ENCODE measurements at regions not wholly inside any gene's neighbourhood (a gene's known extent, or its start where the extent isn't known, plus 50 kb on each side); places are given as distances from the start of the nearest gene placed in this dataset.
"Not testable (repeated sequence)": the region's sequence is repeated elsewhere in the genome, so short reads cannot be mapped to it uniquely, and the experiment has no call there.

- DNase-seq: no peak
Observed at GRCh38 chr3:26967501-26967900, 344.9 kb downstream of the LRRC3B start.

- DNase-seq: no peak
Observed at GRCh38 chr3:26984416-26985390, 362.1 kb downstream of the LRRC3B start.

GRCh38 chr3:26989037-26989436 lies 366.5 kb downstream of the LRRC3B start:
- DNase-seq: no peak

- no peak for DNase-seq
Observed at GRCh38 chr3:26997226-26997625, 372.0 kb downstream of the NEK10 start.

- DNase-seq: no peak
Observed at GRCh38 chr3:27010834-27011233, 358.3 kb downstream of the NEK10 start.

GRCh38 chr3:27022096-27022761 lies 347.0 kb downstream of the NEK10 start:
- no peak for DNase-seq

- no peak for DNase-seq
Observed at GRCh38 chr3:27024493-27024892, 344.7 kb downstream of the NEK10 start.

- DNase-seq: no peak
Observed at GRCh38 chr3:27025718-27026117, 343.5 kb downstream of the NEK10 start.

GRCh38 chr3:27031476-27031875 lies 337.7 kb downstream of the NEK10 start:
- peak; percentile 8 for DNase-seq

- no peak for DNase-seq
Observed at GRCh38 chr3:27034255-27034654, 334.9 kb downstream of the NEK10 start.

GRCh38 chr3:27040674-27041073 lies 328.5 kb downstream of the NEK10 start:
- DNase-seq: no peak

GRCh38 chr3:27042541-27042940 lies 326.6 kb downstream of the NEK10 start:
- not testable (repeated sequence) for DNase-seq

GRCh38 chr3:27043328-27043955 lies 325.7 kb downstream of the NEK10 start:
- no peak for DNase-seq

- DNase-seq: no peak
Observed at GRCh38 chr3:27044931-27045481, 324.2 kb downstream of the NEK10 start.

GRCh38 chr3:27046351-27046750 lies 322.8 kb downstream of the NEK10 start:
- DNase-seq: no peak

- no peak for DNase-seq
Observed at GRCh38 chr3:27049792-27050191, 319.4 kb downstream of the NEK10 start.

- not testable (repeated sequence) for DNase-seq
Observed at GRCh38 chr3:27051527-27051926, 317.7 kb downstream of the NEK10 start.

GRCh38 chr3:27056326-27056725 lies 312.9 kb downstream of the NEK10 start:
- DNase-seq: no peak

- no peak for DNase-seq
Observed at GRCh38 chr3:27059489-27059888, 309.7 kb downstream of the NEK10 start.
